ENCODE measurements at regions not wholly inside any gene's neighbourhood (a gene's known extent, or its start where the extent isn't known, plus 50 kb on each side); places are given as distances from the start of the nearest gene placed in this dataset.

- no peak for TF ChIP-seq CTCF (IDR thresholded peaks at IDR 0.05; ENCODE audit: poor library complexity)
- TF ChIP-seq EZH2 (IDR thresholded peaks at IDR 0.05; ENCODE audit: borderline replicate concordance) = no peak
Measured at GRCh38 chr10:109588259-109588658, 335.1 kb downstream of the XPNPEP1 start.
